HG02840 (cell line): ENCODE measurements at regions not wholly inside any gene's neighbourhood (a gene's known extent, or its start where the extent isn't known, plus 50 kb on each side); places are given as distances from the start of the nearest gene placed in this dataset.

Experiments
- ATAC-seq: cut with Tn5 transposase; IDR thresholded peaks from one replicate; pipeline ENCODE4 v1.9.1; 2021; ENCODE audit warnings: mild to moderate bottlenecking, moderate library complexity, moderate number of reproducible peaks; ENCODE audit not compliant: unreplicated experiment, low FRiP score

- ATAC-seq = no peak
Measured at GRCh38 chr4:22999419-22999818, 306.7 kb downstream of the GBA3 start.

- ATAC-seq = no peak
Measured at GRCh38 chr4:22997358-22998224, 304.9 kb downstream of the GBA3 start.

GRCh38 chr4:22991576-22991975, 298.8 kb downstream of the GBA3 start:
- ATAC-seq = no peak

- ATAC-seq = no peak
Measured at GRCh38 chr4:22988526-22988925, 295.8 kb downstream of the GBA3 start.

GRCh38 chr4:22987870-22988269, 295.1 kb downstream of the GBA3 start:
- no peak for ATAC-seq

- no peak for ATAC-seq
Measured at GRCh38 chr4:22986881-22987280, 294.1 kb downstream of the GBA3 start.

GRCh38 chr4:22986262-22986661, 293.5 kb downstream of the GBA3 start:
- ATAC-seq = no peak

GRCh38 chr4:22984390-22984789, 291.7 kb downstream of the GBA3 start:
- no peak for ATAC-seq

- no peak for ATAC-seq
Measured at GRCh38 chr4:22978656-22979055, 285.9 kb downstream of the GBA3 start.

- no peak for ATAC-seq
Measured at GRCh38 chr4:22970665-22971064, 277.9 kb downstream of the GBA3 start.

- ATAC-seq = no peak
Measured at GRCh38 chr4:22969287-22969896, 276.7 kb downstream of the GBA3 start.

GRCh38 chr4:22962295-22962694, 269.6 kb downstream of the GBA3 start:
- ATAC-seq = no peak

GRCh38 chr4:22959483-22959882, 266.7 kb downstream of the GBA3 start:
- ATAC-seq = no peak

GRCh38 chr4:22957774-22958309, 265.1 kb downstream of the GBA3 start:
- ATAC-seq = no peak

- ATAC-seq = no peak
Measured at GRCh38 chr4:22949161-22949855, 256.6 kb downstream of the GBA3 start.

GRCh38 chr4:22947851-22948250, 255.1 kb downstream of the GBA3 start:
- ATAC-seq = no peak

GRCh38 chr4:22942920-22943559, 250.3 kb downstream of the GBA3 start:
- no peak for ATAC-seq

- no peak for ATAC-seq
Measured at GRCh38 chr4:22941688-22942375, 249.1 kb downstream of the GBA3 start.

GRCh38 chr4:22932326-22932725, 239.6 kb downstream of the GBA3 start:
- no peak for ATAC-seq

GRCh38 chr4:22922426-22922825, 229.7 kb downstream of the GBA3 start:
- no peak for ATAC-seq
